H9 (cell line): ENCODE measurements at regions not wholly inside any gene's neighbourhood (a gene's known extent, or its start where the extent isn't known, plus 50 kb on each side); places are given as distances from the start of the nearest gene placed in this dataset.

Source experiments
- DNase-seq: peaks from one replicate; pipeline ENCODE4 v3.0.0-alpha.2; 2017
- H2AFZ ChIP-seq: one replicate; pipeline ENCODE4 v1.6.1; 2013; ENCODE audit warnings: mild to moderate bottlenecking, low read length, control low read depth, moderate library complexity
- H2AK5ac ChIP-seq: 2 replicates; pipeline ENCODE4 v1.6.1; 2013; ENCODE audit warnings: low read length, control low read depth, mixed read lengths; ENCODE audit not compliant: insufficient read length
- H2BK120ac ChIP-seq: one replicate; pipeline ENCODE4 v1.6.1; 2013; ENCODE audit warnings: low read depth, mild to moderate bottlenecking, low read length, control low read depth, inconsistent platforms; ENCODE audit not compliant: poor library complexity, severe bottlenecking
- H2BK12ac ChIP-seq: 2 replicates; pipeline ENCODE4 v1.6.1; 2013; ENCODE audit warnings: low read length, control low read depth, mixed read lengths, low read depth; ENCODE audit not compliant: insufficient read length
- H2BK15ac ChIP-seq: 2 replicates; pipeline ENCODE4 v1.6.1; 2013; ENCODE audit warnings: low read depth, low read length, control low read depth
- H2BK20ac ChIP-seq: one replicate; pipeline ENCODE4 v1.6.1; 2013; ENCODE audit warnings: low read depth, mild to moderate bottlenecking, low read length, control low read depth, inconsistent platforms; ENCODE audit not compliant: poor library complexity, severe bottlenecking
- H2BK5ac ChIP-seq: 2 replicates; pipeline ENCODE4 v1.6.1; 2013; ENCODE audit warnings: low read length, control low read depth, mixed read lengths; ENCODE audit not compliant: insufficient read length
- H3K14ac ChIP-seq: 2 replicates; pipeline ENCODE4 v1.6.1; 2013; ENCODE audit warnings: low read length, control low read depth; ENCODE audit not compliant: insufficient read depth
- H3K18ac ChIP-seq: 2 replicates; pipeline ENCODE4 v1.6.1; 2013; ENCODE audit warnings: low read depth, mild to moderate bottlenecking, mixed read lengths, low read length, control low read depth; ENCODE audit not compliant: insufficient read length
- H3K23ac ChIP-seq: 2 replicates; pipeline ENCODE4 v1.6.1; 2013; ENCODE audit warnings: low read length, control low read depth, mixed read lengths, low read depth; ENCODE audit not compliant: insufficient read length
- H3K23me2 ChIP-seq: 2 replicates; pipeline ENCODE4 v1.6.1; 2013; ENCODE audit warnings: low read depth, mild to moderate bottlenecking, mixed read lengths, low read length, control low read depth; ENCODE audit not compliant: insufficient read length, poor library complexity, severe bottlenecking
- H3K27ac ChIP-seq: 2 replicates; pipeline ENCODE4 v1.5.1; 2013; ENCODE audit warnings: low read length, control low read depth, mixed read lengths, low read depth; ENCODE audit not compliant: insufficient read length
- H3K27me3 ChIP-seq: 2 replicates; pipeline ENCODE4 v1.6.1; 2013; ENCODE audit warnings: low read length, control low read depth, inconsistent platforms; ENCODE audit not compliant: insufficient read depth
- H3K4ac ChIP-seq: 2 replicates; pipeline ENCODE4 v1.6.1; 2013; ENCODE audit warnings: low read depth, mild to moderate bottlenecking, control low read depth, inconsistent platforms, low read length, moderate library complexity
- H3K4me1 ChIP-seq: 2 replicates; pipeline ENCODE4 v1.6.1; 2013; ENCODE audit warnings: low read length, control low read depth, inconsistent platforms; ENCODE audit not compliant: insufficient read depth
- H3K4me2 ChIP-seq: 2 replicates; pipeline ENCODE4 v1.6.1; 2013; ENCODE audit warnings: low read length, control low read depth, mixed read lengths; ENCODE audit not compliant: insufficient read length, insufficient read depth
- H3K56ac ChIP-seq: 2 replicates; pipeline ENCODE4 v1.6.1; 2013; ENCODE audit warnings: low read depth, mild to moderate bottlenecking, mixed read lengths, low read length, control low read depth; ENCODE audit not compliant: insufficient read length
- H3K79me1 ChIP-seq: 2 replicates; pipeline ENCODE4 v1.6.1; 2013; ENCODE audit warnings: low read depth, mild to moderate bottlenecking, moderate library complexity, low read length, control low read depth, inconsistent platforms; ENCODE audit not compliant: insufficient read depth, poor library complexity, severe bottlenecking
- H3K79me2 ChIP-seq: 2 replicates; pipeline ENCODE4 v1.6.1; 2013; ENCODE audit warnings: low read length, control low read depth, inconsistent platforms; ENCODE audit not compliant: insufficient read depth
- H3K9ac ChIP-seq: 2 replicates; pipeline ENCODE4 v1.6.1; 2013; ENCODE audit warnings: low read length, control low read depth, mixed read lengths; ENCODE audit not compliant: insufficient read length; ENCODE audit errors: extremely low read depth
- H3K9me3 ChIP-seq: one replicate; pipeline ENCODE4 v1.6.1; 2013; ENCODE audit warnings: low read depth, low read length, inconsistent platforms; ENCODE audit not compliant: control insufficient read depth
- H3T11ph ChIP-seq: one replicate; pipeline ENCODE4 v1.6.1; 2013; ENCODE audit warnings: mild to moderate bottlenecking, low read length, control low read depth, inconsistent platforms
- H4K20me1 ChIP-seq: one replicate; pipeline ENCODE4 v1.6.1; 2013; ENCODE audit not compliant: control insufficient read depth, insufficient read length, insufficient read depth
- H4K5ac ChIP-seq: 2 replicates; pipeline ENCODE4 v1.6.1; 2013; ENCODE audit warnings: low read depth, mild to moderate bottlenecking, mixed read lengths, low read length, control low read depth; ENCODE audit not compliant: insufficient read length
- H4K8ac ChIP-seq: replicated peaks from 2 replicates; pipeline ENCODE4 v1.6.1; 2013; ENCODE audit warnings: low read length, control low read depth, mixed read lengths, low read depth; ENCODE audit not compliant: insufficient read length
- H4K91ac ChIP-seq: 2 replicates; pipeline ENCODE4 v1.6.1; 2013; ENCODE audit warnings: low read depth, mild to moderate bottlenecking, moderate library complexity, mixed read lengths, low read length, control low read depth; ENCODE audit not compliant: insufficient read length
- H3K27ac Mint-ChIP-seq, 3 experiments: 2 replicates in 2 of 3; 3 replicates in 1 of 3; pipeline ENCODE4 v1.8.0; 2020 to 2021; ENCODE audit warnings: mixed read lengths in 3 of 3, mild to moderate bottlenecking in 1 of 3, moderate library complexity in 1 of 3
- H3K27me3 Mint-ChIP-seq: 2 replicates; pipeline ENCODE4 v1.8.0; 2021; ENCODE audit warnings: low read depth, mild to moderate bottlenecking, moderate library complexity, mixed read lengths
- H3K36me3 Mint-ChIP-seq, 3 experiments: 2 replicates in 2 of 3; 3 replicates in 1 of 3; pipeline ENCODE4 v1.8.0; 2020 to 2021; ENCODE audit warnings: low read depth in 3 of 3, mixed read lengths in 3 of 3; ENCODE audit not compliant: insufficient read depth in 1 of 3
- H3K4me1 Mint-ChIP-seq, 2 experiments: 2 replicates each; pipeline ENCODE4 v1.8.0; 2020; ENCODE audit warnings: mixed read lengths in 2 of 2
- H3K4me3 Mint-ChIP-seq, 2 experiments: 2 replicates in 1 of 2; 3 replicates in 1 of 2; pipeline ENCODE4 v1.8.0; 2020 to 2021; ENCODE audit warnings: mild to moderate bottlenecking in 2 of 2, mixed read lengths in 2 of 2, moderate library complexity in 1 of 2
- H3K9me3 Mint-ChIP-seq, 2 experiments: 2 replicates in 1 of 2; 3 replicates in 1 of 2; pipeline ENCODE4 v1.8.0; 2020; ENCODE audit warnings: mild to moderate bottlenecking in 2 of 2, mixed read lengths in 2 of 2, moderate library complexity in 1 of 2
- WGBS: extraction: QIAGEN DNeasy Blood & Tissue Kit; methylation state at CpG from one replicate; pipeline ENCODE4 v1.1.7; 2013; ENCODE audit warnings: missing lambda C conversion rate, low lambda C conversion rate, mixed read lengths; ENCODE audit not compliant: insufficient read length; ENCODE audit errors: extremely low coverage; 5-methylcytosine and 5-hydroxymethylcytosine counted together
- TF ChIP-seq, protein P1 (sequence below): fragments of 200-600 bp; sonication (generic); conservative IDR thresholded peaks from 3 replicates; pipeline ENCODE4 v1.8.0; 2021; ENCODE audit warnings: antibody characterized with exemption, mild to moderate bottlenecking

DNA sequence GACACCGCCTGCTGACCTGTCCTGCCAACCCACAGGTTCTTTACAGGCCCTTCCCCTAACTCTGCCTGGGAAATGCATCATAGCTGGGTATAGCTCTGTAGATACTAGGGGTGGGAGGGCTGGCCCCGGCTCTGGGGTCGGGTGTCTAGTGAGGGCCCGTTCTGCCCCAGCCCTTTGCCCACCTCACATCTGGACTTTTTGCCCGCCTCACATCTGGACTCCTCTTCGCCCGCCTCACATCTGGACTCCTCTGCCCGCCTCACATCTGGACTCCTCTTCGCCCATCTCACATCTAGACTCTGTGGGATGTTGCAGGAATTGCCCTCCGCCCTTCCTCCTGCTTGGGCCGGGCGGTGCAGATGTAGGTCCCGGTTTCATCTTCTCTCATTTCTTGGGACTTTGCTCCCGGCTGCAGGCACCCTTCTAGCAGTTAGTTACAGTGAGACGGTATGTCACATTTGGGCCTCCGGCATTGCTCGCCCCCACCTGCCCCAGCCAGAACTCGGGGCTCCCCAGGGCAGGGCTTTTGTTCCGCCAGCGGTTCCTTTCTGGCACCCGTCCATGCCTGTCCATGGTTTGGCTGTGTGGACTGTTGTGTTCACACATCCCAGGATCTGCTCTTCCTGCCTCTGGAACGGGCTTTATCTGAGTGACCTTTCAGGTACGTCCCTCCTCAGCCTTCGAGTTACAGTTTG, 1153.7 kb downstream of the BRD1 start:
- H3K4me1 ChIP-seq: no peaks in the 10 kb centered on the region
- H3K79me1 ChIP-seq: no peaks in the 10 kb centered on the region
- no peak overlapping the region for H2BK15ac ChIP-seq
- no peaks in the 10 kb centered on the region for H3K23me2 ChIP-seq
- no peaks in the 10 kb centered on the region for H3K27me3 ChIP-seq
- no peak overlapping the region for H3K9ac ChIP-seq
- no peak for DNase-seq
- no peak overlapping the region for H2BK120ac ChIP-seq
- Mint-ChIP-seq H3K4me1 (peaks cover under 1 to 5% of the 10 kb centered on the region in 2 experiments; a peak in 3 of 4 replicates), H3K9me3 (peaks cover 15% of the 10 kb centered on the region in 2 experiments), H3K27me3 (no peaks in the 10 kb centered on the region; the same call in 1 of the 2 replicates), H3K4me3 (no peak overlapping the region), H3K27ac (peak overlapping the region in 1 of 3 experiments; percentile 61; a peak in 2 of 7 replicates), H3K36me3 (peaks cover 21 to 25% (median 24%) of the 10 kb centered on the region in 3 experiments)
- H2AK5ac ChIP-seq: no peak overlapping the region
- no peak overlapping the region for H3T11ph ChIP-seq
- H2BK12ac ChIP-seq: no peak overlapping the region
- H4K8ac ChIP-seq: no peak overlapping the region
- no peak overlapping the region for H3K23ac ChIP-seq
- H3K56ac ChIP-seq: no peak overlapping the region
- no peak overlapping the region for H4K91ac ChIP-seq
- no peak overlapping the region for H3K4me2 ChIP-seq
- no peak overlapping the region for H3K4ac ChIP-seq
- no peak overlapping the region for H2AFZ ChIP-seq
- H2BK5ac ChIP-seq: no peak overlapping the region
- H4K5ac ChIP-seq: no peak overlapping the region
- WGBS: no CpG with 5 or more reads among the region's 24 CpGs
- no peaks in the 10 kb centered on the region for H3K79me2 ChIP-seq
- peaks cover 9% of the 10 kb centered on the region for H3K9me3 ChIP-seq
- no peak overlapping the region for H3K27ac ChIP-seq
- H3K18ac ChIP-seq: no peak overlapping the region
- TF ChIP-seq, protein P1, sequence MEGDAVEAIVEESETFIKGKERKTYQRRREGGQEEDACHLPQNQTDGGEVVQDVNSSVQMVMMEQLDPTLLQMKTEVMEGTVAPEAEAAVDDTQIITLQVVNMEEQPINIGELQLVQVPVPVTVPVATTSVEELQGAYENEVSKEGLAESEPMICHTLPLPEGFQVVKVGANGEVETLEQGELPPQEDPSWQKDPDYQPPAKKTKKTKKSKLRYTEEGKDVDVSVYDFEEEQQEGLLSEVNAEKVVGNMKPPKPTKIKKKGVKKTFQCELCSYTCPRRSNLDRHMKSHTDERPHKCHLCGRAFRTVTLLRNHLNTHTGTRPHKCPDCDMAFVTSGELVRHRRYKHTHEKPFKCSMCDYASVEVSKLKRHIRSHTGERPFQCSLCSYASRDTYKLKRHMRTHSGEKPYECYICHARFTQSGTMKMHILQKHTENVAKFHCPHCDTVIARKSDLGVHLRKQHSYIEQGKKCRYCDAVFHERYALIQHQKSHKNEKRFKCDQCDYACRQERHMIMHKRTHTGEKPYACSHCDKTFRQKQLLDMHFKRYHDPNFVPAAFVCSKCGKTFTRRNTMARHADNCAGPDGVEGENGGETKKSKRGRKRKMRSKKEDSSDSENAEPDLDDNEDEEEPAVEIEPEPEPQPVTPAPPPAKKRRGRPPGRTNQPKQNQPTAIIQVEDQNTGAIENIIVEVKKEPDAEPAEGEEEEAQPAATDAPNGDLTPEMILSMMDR: no peak
- H4K20me1 ChIP-seq: no peaks in the 10 kb centered on the region
- no peak overlapping the region for H2BK20ac ChIP-seq
- no peak overlapping the region for H3K14ac ChIP-seq
